Endothelial cell of umbilical vein (primary cell): ENCODE measurements at regions not wholly inside any gene's neighbourhood (a gene's known extent, or its start where the extent isn't known, plus 50 kb on each side); places are given as distances from the start of the nearest gene placed in this dataset.

Experiments
- BruUV-seq: library from RNA; stranded (reverse); fragments of 400-500 nt; replicated peaks from 2 replicates; lab custom pipeline; 2021; lab: Mats Ljungman, UMichigan
- CTCF ChIA-PET: fragments of 300-600, 350-600 bp; sonication (Branson Sonifier 250); formaldehyde crosslinking; loops from one replicate; lab custom pipeline; 2021; ENCODE audit warnings: antibody characterized with exemption, inconsistent platforms; lab: Charles Lee
- POLR2A ChIA-PET: fragments of 300-600, 350-600 bp; sonication (Branson Sonifier 250); formaldehyde crosslinking; loops from one replicate; lab custom pipeline; 2021; ENCODE audit warnings: antibody characterized with exemption, inconsistent platforms; lab: Charles Lee
- DNase-seq: peaks from one replicate; pipeline ENCODE4 v3.0.0-alpha.2; 2011; ENCODE audit warnings: low read depth, low spot score
- FAIRE-seq: peaks from 2 replicates; lab custom pipeline; 2011; peaks lifted over from hg19 to GRCh38; lab: Jason Lieb, UNC
- H2AFZ ChIP-seq: 2 replicates; pipeline ENCODE4 v1.6.0; 2012; ENCODE audit warnings: low read depth, low read length, control low read depth, inconsistent platforms
- H3K27ac ChIP-seq: 2 replicates; pipeline ENCODE4 v1.5.1; 2011; ENCODE audit warnings: low read depth, mild to moderate bottlenecking, control low read depth, low read length, moderate library complexity; ENCODE audit not compliant: insufficient read depth
- H3K27me3 ChIP-seq, 2 experiments: 2 replicates each; pipeline versions ENCODE4 v1.6.0 to v1.6.1; 2011; ENCODE audit warnings: low read length in 2 of 2, mixed read lengths in 1 of 2; ENCODE audit not compliant: control insufficient read depth in 2 of 2, insufficient read depth in 2 of 2
- H3K36me3 ChIP-seq, 2 experiments: 2 replicates in 1 of 2; 3 replicates in 1 of 2; pipeline ENCODE4 v1.5.1; 2011; ENCODE audit warnings: low read length in 2 of 2, mild to moderate bottlenecking in 1 of 2, moderate library complexity in 1 of 2; ENCODE audit not compliant: control insufficient read depth in 2 of 2, insufficient read depth in 2 of 2; ENCODE audit errors: extremely low read depth in 1 of 2
- H3K4me1 ChIP-seq: 3 replicates; pipeline ENCODE4 v1.5.1; 2011; ENCODE audit warnings: mild to moderate bottlenecking, low read length; ENCODE audit not compliant: control insufficient read depth, insufficient read depth; ENCODE audit errors: extremely low read depth
- H3K4me2 ChIP-seq: 2 replicates; pipeline ENCODE4 v1.6.1; 2011; ENCODE audit warnings: low read length, control low read depth, mixed read lengths; ENCODE audit not compliant: insufficient read depth
- H3K4me3 ChIP-seq, 3 experiments: fragments of 200-600 bp in 1 of 3; sonication (generic), shearing (Covaris generic) in 1 of 3; replicated peaks in 1 of 3; 2 replicates each; pipeline ENCODE4 v1.5.1; 2011 to 2016; ENCODE audit warnings: control low read depth in 3 of 3, low read length in 3 of 3, mild to moderate bottlenecking in 2 of 3, inconsistent platforms in 1 of 3, low read depth in 1 of 3, moderate library complexity in 1 of 3; ENCODE audit not compliant: insufficient read depth in 1 of 3
- H3K79me2 ChIP-seq: 2 replicates; pipeline ENCODE4 v1.6.0; 2012; ENCODE audit warnings: low read length, inconsistent platforms; ENCODE audit not compliant: control insufficient read depth, insufficient read depth
- H3K9ac ChIP-seq: replicated peaks from 2 replicates; pipeline ENCODE3; 2011; ENCODE audit warnings: low read length, control low read depth; ENCODE audit not compliant: insufficient read depth; ENCODE audit errors: extremely low read depth
- H3K9me1 ChIP-seq: replicated peaks from 3 replicates; pipeline ENCODE4 v1.6.0; 2011; ENCODE audit warnings: mild to moderate bottlenecking, low read length; ENCODE audit not compliant: control insufficient read depth, insufficient read depth; ENCODE audit errors: extremely low read depth
- H3K9me3 ChIP-seq: replicated peaks from 2 replicates; pipeline ENCODE4 v1.5.1; 2012; ENCODE audit warnings: low read length, inconsistent platforms; ENCODE audit not compliant: control insufficient read depth, insufficient read depth
- H4K20me1 ChIP-seq: replicated peaks from 2 replicates; pipeline ENCODE3; 2011; ENCODE audit warnings: mild to moderate bottlenecking, low read length; ENCODE audit not compliant: control insufficient read depth, insufficient read depth; ENCODE audit errors: extremely low read depth
- EZH2 ChIP-seq: IDR thresholded peaks from 2 replicates; pipeline ENCODE4 v1.6.1; 2012; ENCODE audit warnings: borderline replicate concordance, low read depth, mild to moderate bottlenecking, moderate library complexity, low read length, inconsistent platforms; ENCODE audit not compliant: severe bottlenecking
- FOS ChIP-seq: IDR thresholded peaks from 2 replicates; pipeline ENCODE4 v1.6.1; 2011; ENCODE audit warnings: mild to moderate bottlenecking, low read length, moderate library complexity, borderline replicate concordance; ENCODE audit not compliant: insufficient read depth
- GATA2 ChIP-seq: IDR thresholded peaks from 2 replicates; pipeline ENCODE4 v1.7.0; 2011; ENCODE audit warnings: low read depth, mild to moderate bottlenecking, moderate library complexity, mixed read lengths, low read length; ENCODE audit not compliant: insufficient read length, insufficient read depth
- JUN ChIP-seq: IDR thresholded peaks from 2 replicates; pipeline ENCODE4 v1.6.1; 2011; ENCODE audit warnings: borderline replicate concordance, low read depth; ENCODE audit not compliant: insufficient read length, insufficient read depth
- MYC ChIP-seq: IDR thresholded peaks from one replicate; pipeline ENCODE4 v1.6.1; 2011; ENCODE audit warnings: mild to moderate bottlenecking, low read depth, low read length
- POLR2A ChIP-seq: IDR thresholded peaks from 2 replicates; pipeline ENCODE4 v1.6.1; 2012; ENCODE audit warnings: low read depth, mild to moderate bottlenecking, control low read depth, low read length
- POLR2AphosphoS5 ChIP-seq: IDR thresholded peaks from 2 replicates; pipeline ENCODE4 v1.6.1; 2012; ENCODE audit warnings: low read depth, mild to moderate bottlenecking, control low read depth, low read length, moderate library complexity; ENCODE audit not compliant: insufficient read depth
- dilution Hi-C: fragments of 300-500 bp; cut with MboI; formaldehyde crosslinking; loops from one replicate; pipeline ENCODE4 v1.15.0; 2019; ENCODE audit warnings: low sequenced_read_pairs; ENCODE audit not compliant: extremely low pct_ligation_motif_present
- intact Hi-C: fragments of 100-400 bp; cut with micrococcal nuclease; formaldehyde crosslinking; loops from one replicate; pipeline ENCODE4 v1.10.0; 2022
- TF ChIP-seq, protein P1 (sequence below), 2 donors: IDR thresholded peaks; 1 replicate in 1 of 2; 2 replicates in 1 of 2; pipeline ENCODE4 v1.5.1; 2011; ENCODE audit warnings: low read length in 2 of 2, mild to moderate bottlenecking in 2 of 2, moderate library complexity in 2 of 2, control low read depth in 1 of 2, inconsistent platforms in 1 of 2, low read depth in 1 of 2; ENCODE audit not compliant: insufficient read depth in 1 of 2; ENCODE audit errors: extremely low read depth in 1 of 2
- TF ChIP-seq, protein P2 (sequence below): IDR thresholded peaks from 2 replicates; pipeline ENCODE4 v1.6.1; 2011; ENCODE audit not compliant: insufficient read depth, insufficient read length

DNA sequence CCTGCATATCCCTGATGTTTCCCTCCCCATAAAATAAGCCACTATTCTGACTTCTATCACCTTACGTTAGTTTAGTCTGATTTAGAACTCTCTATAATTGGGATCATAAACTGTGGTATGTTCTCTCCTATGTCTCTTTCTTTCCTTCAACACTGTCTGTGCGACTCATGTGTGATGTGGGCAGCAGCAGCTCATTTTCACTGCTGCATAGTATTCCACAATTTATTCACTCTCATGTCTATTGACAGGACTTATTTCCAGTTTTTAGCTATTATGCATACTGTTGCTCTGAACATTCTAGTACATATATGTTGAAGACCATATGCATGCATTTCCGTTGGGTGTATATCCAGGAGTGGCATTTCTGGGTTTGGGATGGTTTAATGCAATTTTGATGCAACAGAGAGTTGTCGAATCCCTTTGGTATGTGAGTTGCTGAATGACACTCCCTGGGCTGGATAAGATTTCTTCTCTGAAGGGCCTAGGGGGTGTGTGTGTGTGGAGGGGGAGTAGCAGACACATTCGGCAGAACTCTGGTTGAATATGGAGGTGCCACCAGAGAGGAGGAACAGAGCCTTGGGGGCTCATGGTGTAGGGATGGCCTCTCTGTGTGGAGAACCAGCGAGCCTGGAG lies 87.8 kb upstream of the PCBD1 start:
- BruUV-seq = no TSS peak
- H3K9me1 ChIP-seq = no peaks in the 10 kb centered on the region
- no peak for TF ChIP-seq GATA2
- no peak for TF ChIP-seq MYC
- TF ChIP-seq POLR2AphosphoS5 = no peak
- TF ChIP-seq FOS = no peak
- no peak for TF ChIP-seq POLR2A
- no peak for TF ChIP-seq EZH2
- TF ChIP-seq, protein P1, sequence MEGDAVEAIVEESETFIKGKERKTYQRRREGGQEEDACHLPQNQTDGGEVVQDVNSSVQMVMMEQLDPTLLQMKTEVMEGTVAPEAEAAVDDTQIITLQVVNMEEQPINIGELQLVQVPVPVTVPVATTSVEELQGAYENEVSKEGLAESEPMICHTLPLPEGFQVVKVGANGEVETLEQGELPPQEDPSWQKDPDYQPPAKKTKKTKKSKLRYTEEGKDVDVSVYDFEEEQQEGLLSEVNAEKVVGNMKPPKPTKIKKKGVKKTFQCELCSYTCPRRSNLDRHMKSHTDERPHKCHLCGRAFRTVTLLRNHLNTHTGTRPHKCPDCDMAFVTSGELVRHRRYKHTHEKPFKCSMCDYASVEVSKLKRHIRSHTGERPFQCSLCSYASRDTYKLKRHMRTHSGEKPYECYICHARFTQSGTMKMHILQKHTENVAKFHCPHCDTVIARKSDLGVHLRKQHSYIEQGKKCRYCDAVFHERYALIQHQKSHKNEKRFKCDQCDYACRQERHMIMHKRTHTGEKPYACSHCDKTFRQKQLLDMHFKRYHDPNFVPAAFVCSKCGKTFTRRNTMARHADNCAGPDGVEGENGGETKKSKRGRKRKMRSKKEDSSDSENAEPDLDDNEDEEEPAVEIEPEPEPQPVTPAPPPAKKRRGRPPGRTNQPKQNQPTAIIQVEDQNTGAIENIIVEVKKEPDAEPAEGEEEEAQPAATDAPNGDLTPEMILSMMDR (IDR thresholded peaks at IDR 0.05; ENCODE audit: extremely low read depth in 1 of 2, insufficient read depth in 1 of 2, low read depth in 1 of 2, low read length in 2 of 2) = no peak
- TF ChIP-seq, protein P2, sequence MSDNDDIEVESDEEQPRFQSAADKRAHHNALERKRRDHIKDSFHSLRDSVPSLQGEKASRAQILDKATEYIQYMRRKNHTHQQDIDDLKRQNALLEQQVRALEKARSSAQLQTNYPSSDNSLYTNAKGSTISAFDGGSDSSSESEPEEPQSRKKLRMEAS = no peak
- no peak for TF ChIP-seq JUN
- ChIA-PET CTCF (interaction anchor here (1.2 kb wide), 1 partner anchor 308 kb away, joined by 3 read pairs; no protein-coding TSS in a partner anchor), POLR2A (no interaction called here)
- no peak for DNase-seq
- peaks cover under 1 to 2% of the 10 kb centered on the region in 2 experiments for H3K27me3 ChIP-seq
- H4K20me1 ChIP-seq = no peaks in the 10 kb centered on the region
- H3K79me2 ChIP-seq = no peaks in the 10 kb centered on the region
- H3K9ac ChIP-seq = no peak overlapping the region
- no peaks in the 10 kb centered on the region for H3K9me3 ChIP-seq
- H3K36me3 ChIP-seq = no peaks in the 10 kb centered on the region
- intact Hi-C loops (no loop called here), dilution Hi-C loops (no loop called here)
- H3K27ac ChIP-seq = no peak overlapping the region
- FAIRE-seq = no peak
- H2AFZ ChIP-seq = no peak overlapping the region
- no peak overlapping the region for H3K4me2 ChIP-seq
- H3K4me3 ChIP-seq = no peak overlapping the region
- H3K4me1 ChIP-seq = no peaks in the 10 kb centered on the region
